Effector CD4-positive, alpha-beta T cell (primary cell): ENCODE measurements at regions not wholly inside any gene's neighbourhood (a gene's known extent, or its start where the extent isn't known, plus 50 kb on each side); places are given as distances from the start of the nearest gene placed in this dataset.
"Not testable (repeated sequence)": the region's sequence is repeated elsewhere in the genome, so short reads cannot be mapped to it uniquely, and the experiment has no call there.

Experiments used
- DNase-seq: peaks from one replicate; pipeline ENCODE4 v3.0.0-alpha.2; 2020

DNA sequence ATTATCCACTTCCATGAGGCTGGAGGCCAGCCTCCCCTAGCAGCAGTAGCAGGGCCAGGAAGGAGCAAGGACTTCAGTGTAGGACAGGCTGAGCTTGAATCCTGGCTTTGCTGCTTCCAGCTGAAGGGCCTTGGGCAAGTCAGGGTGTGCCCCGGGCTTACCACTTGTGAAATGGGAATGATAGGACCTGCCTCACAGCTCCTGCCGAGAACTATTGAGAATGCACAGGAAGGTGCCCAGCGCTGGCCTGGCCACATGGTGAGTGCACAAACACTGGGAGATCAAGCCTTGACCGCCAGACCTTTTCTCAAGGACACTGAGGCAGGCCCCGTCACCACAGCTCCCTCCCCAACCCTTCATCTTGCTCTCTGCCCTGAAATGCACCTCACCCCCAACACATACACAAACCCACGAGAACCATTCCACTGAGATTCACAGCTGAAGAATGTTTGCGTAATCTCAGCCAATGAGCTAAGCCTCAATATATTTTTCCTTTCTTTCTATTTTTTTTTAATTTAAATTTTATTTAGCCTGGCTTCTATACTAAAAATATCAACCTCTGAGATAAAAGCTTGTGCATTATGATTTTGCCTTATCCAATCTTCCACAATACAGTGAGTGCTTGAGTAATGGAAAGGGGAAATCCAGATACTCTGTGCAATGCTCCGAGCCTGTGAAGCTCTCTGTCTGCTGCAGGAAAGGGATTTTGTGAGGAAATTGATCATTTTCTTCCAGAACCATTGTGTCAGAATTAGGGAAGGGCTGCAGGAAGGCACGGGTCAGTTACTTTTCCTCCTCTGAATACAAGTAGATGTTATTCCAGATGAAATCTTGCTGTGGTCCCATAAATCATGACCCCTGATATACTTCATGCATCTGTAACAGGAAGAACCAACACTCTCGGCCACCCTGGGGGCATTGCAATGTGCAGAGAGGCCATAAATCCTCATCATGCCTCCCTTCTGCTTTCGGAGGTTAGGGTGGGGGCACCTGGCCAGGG, 193.9 kb downstream of the TLE3 start:
- DNase-seq: no peak

DNA sequence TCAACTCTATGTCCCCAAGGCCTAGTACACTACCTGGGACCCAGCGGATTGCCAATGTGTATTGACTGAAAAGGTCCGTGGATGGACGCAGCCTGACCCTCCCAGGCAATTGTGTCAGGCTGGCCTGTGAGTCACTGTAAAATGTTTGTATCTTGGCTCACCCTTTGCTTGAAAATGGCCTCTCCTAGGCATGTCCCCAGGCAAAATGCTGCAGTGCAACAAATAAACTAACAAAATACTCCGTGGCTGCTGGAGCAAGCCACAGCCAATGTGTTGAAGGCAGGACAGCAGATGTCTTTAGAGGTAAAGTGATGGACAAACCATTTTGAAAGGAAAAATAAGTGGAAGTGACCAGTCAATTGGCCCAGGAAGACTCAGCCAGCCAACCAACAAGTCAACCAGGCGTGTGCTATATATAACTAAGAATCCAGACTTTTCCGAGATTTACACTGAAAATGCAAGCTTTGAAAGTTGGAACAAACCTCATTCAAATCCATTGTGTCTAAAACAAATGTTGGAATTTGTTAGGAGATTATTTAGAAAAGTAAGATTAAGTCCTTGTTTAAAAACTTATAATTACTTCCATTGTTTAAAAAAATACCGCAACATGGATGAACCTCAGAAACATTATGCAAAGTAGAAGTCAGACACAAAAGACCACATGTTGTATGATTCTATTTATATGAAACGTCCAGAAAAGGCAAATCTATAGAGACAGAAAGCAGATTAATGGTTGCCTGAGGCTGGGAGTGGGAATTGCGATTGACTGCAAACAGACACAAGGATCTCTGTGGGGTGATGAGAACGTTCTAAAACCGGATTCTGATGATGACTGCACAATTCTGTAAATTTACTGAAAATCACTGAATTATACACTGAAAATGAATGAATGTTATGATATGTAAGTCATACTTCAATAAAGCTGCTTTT, 191.2 kb downstream of the TLE3 start:
- DNase-seq: no peak

DNA sequence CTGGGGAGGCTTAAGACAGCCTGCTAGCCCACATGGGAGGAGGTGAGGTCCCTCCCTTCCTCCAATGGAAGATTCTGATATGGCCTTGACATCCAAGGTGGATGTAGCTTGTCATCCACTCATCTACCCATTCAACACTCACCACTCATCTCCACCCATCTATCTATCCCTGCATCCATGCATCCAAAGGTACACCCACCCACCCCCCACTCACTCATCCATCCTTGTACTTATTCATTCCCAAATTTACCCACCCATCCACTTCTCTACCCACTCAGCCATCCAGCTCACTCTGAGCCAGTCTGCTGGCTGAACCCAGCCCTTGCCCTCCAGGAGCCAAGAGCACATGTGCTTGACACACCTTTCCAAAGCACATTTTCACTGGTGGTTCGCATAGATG, 189.7 kb downstream of the TLE3 start:
- no peak for DNase-seq

DNA sequence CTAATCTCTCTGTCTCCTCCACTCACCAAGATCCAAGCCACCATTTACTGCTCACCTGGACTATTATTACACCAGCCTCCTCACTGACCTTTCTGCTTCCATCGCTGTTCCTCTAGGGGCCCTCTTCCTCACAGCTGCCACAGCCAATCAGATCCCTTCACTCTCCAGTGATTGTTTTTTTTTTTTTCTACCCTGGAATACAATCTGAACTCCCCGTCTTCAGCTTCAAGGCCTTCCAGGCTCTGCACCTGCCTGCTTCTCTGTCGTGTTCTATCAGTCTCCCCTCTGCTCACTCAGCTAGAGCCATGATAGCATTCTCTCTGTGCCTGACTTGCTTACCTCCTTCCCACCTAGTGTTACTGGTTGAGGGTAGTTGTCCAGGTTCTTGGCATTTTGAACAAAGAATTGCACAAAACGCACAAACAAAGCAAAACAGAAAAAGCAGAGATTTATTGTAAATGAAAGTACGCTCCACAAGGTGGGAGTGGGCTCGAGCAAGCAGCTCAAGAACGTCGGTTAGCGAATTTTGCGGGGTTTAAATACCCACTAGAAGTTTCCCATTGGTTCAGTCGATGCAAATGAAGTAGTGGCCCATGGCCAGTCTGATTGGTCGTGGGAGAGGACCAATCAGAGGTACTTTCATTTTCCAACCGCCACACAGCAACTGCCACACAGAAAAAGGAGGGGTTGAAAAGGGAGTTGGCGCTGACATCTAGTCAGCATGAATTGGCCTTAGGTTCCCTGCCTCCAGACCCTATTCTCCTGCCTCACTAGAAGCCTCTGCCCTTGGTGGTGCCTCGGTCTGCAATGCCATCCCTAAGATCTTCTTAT, 188.9 kb downstream of the TLE3 start:
- no peak for DNase-seq

DNA sequence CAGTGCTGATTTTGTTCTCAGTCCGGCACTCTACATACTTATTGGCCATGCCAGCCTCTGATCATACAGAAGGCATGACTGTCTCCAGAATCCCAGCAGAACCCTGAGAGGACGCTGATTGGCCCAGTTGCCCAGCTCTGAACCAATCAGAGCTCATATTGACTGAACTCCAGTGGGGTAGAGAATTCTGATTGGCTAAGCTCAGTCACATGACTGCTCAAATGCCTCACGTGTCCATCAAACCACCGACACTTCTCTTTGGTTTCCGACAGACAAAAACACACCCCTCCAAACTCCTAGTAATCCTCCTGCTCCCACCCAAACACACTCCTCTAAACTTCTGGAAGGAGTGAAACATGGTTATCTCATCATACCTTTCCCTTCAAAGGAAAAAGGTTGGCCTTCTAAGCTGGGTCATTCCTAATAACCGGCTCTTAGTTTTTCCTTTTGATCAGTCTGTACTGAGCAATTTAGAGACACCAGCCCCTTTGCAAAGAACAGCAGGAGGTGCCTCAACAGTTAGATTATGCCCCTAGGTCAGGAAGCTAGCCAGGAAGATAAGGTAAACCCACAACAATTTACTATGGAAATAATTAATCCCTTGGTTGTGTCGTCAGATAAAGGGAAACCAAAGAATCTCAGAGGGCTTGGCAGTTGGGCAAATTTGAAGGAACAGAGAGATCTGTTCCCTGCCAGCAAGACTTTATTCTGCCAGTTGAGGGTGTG, 187.8 kb downstream of the TLE3 start:
- DNase-seq: no peak

DNA sequence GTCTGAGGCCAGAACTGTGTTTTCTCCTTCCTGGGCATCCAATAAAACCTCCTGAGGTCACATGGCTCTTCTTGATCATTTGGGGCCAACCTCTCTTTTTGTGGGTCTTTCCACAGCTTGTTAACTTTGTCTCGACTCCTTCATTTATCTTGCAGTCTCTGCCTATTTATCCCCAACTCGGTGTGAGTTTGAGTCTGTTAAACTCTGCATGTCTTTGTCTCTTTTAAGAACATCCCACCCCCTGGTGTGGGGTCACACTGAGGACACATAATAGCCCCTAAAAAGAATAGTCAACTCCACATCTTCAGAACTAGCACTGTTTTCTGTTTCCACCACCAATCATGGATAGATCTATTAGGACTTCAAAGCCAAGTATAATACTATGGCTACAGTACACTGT, 187.2 kb downstream of the TLE3 start:
- no peak for DNase-seq

DNA sequence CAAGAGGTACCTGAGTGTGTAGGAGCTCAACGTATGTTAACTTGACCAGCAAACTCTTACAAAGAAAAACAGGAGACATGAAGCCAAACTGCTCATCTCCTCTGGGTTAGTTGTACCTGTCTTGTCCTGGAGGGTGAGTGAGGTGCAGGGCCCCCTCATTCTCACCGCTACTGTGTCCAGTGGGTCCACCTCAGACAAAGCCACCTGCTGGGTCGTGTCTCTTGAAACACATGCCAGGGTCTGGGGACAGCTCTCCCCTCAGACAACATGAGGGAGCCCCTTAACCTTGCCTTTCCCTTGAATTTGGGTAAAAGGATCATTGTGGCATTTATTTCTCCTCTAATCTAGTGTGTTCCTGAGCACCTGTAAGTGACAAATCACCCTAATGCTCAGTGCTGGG, 185.6 kb downstream of the TLE3 start:
- no peak for DNase-seq

DNA sequence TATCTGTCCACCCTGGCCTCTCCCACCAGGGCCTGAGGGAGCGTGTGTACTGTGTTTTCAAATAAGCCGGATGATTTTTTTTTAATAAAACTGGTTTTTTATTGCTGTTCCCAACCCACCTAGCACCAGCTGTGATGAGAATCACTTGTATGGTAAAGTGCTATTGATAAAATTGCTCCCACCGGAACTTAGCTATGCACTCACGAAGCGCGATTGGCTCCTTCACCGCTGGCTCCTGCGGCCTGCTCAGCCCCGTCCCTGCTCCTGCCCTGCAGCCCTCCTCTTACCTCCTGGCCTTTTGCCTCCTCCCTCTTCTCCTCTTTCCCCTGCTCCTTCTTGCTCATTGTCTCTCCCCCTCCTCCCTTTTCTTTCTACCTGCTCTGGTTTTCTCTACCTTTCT, 183.7 kb downstream of the TLE3 start:
- no peak for DNase-seq

DNA sequence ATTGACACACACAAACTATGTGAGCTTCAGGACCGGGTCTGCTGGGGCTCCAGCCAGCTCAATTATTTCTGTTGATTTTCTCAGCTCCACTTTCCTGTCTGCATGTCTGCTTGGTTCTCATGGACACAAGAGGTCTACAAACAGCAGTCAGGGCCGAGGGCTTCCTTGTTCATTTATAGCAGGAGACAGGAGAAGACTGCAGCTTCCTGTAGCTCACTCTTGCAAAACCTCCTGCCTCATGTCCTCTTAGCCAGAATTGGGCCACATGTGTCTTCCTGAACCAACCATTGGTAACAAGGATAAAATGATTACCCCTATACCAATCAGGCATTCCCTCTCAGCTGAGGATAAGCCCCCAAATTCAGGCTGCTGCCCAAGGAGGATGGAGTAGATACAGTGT, 182.8 kb downstream of the TLE3 start:
- no peak for DNase-seq

DNA sequence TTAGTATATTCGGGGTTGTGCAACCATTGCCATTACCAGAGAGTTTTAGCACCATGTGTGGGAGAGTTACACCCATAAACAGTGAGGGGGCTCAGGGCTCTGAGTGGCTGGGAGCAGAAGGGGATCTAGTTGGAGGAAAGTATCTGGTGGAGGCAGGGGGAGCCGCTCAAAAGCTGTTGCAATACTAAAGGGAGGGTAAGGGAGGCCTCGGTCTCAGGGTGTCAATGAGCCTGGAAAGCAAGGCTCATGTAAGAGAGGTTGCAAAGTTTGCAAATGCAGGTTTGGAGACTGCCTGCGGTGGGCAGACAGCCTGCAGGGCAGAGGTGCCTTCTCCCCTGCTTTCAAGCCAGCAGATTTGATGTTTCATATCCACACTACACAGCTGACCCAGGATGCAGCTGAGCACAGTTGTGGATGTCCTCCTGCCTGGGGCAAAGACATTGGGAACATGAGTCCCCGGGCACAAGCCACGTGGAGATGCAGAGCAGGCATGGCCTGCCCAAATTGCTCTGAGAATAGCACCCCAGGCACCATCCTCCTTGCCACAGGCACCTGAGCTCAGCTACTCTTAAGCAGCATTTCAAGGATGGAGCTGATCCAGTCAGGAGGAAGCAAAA, 181.4 kb downstream of the TLE3 start:
- DNase-seq: no peak

DNA sequence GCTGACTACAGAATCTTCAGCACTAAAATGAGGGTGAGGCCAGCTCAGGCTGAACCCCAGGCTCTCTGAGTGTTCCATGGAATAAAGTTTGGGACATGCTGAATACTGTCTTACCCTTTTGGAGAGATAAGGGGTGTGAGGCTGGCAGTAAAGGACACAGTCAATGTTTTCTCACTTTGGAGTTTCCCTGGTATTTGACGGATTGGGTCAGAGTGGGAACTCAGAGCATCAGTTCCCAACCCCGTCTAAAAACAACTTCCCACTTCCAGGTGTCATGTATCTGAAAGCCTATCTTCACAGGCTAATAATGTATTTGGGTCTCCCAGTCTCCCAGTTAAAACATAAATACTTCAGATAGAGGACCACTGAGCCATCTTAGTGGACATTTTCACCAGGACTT, 180.7 kb downstream of the TLE3 start:
- no peak for DNase-seq

DNA sequence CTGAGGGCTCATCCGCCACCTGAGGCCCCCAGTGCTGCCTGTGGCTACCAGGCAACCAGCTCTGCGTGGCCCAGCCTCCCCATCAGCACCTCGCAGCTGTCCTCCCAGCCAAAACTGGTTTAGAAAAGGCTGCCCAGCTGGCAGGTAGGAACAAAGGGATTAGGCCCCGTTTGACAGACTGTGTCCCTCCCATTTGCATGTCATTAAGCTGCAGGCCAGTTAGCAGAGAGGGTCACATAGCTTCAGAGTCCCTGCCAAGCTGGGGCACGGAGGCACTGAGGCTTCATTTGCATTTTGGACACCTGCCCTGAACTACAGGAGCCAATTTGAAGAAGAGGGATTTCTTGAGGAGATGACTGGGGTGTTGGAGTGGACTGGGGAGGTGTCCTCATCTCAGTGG, 177.9 kb downstream of the TLE3 start:
- DNase-seq: no peak

DNA sequence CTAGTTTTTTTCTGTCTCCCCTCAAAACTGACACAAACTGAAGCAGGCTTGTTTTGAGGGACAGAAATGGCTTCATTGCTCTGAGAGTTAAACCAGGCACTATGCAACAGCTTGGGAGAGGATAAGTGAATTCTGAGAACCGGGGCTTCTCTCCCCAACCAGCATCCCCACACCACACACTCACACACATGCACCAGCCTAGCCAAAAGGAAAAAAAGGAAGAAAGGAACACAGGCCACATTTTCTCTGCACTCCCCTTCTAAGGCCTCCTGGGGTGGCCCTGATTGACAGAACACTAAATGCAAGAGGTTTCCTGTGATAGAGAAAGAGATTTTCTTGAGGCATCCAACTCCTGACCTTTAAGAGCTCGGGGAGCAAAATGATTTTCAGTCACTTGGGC, 177.5 kb downstream of the TLE3 start:
- no peak for DNase-seq

DNA sequence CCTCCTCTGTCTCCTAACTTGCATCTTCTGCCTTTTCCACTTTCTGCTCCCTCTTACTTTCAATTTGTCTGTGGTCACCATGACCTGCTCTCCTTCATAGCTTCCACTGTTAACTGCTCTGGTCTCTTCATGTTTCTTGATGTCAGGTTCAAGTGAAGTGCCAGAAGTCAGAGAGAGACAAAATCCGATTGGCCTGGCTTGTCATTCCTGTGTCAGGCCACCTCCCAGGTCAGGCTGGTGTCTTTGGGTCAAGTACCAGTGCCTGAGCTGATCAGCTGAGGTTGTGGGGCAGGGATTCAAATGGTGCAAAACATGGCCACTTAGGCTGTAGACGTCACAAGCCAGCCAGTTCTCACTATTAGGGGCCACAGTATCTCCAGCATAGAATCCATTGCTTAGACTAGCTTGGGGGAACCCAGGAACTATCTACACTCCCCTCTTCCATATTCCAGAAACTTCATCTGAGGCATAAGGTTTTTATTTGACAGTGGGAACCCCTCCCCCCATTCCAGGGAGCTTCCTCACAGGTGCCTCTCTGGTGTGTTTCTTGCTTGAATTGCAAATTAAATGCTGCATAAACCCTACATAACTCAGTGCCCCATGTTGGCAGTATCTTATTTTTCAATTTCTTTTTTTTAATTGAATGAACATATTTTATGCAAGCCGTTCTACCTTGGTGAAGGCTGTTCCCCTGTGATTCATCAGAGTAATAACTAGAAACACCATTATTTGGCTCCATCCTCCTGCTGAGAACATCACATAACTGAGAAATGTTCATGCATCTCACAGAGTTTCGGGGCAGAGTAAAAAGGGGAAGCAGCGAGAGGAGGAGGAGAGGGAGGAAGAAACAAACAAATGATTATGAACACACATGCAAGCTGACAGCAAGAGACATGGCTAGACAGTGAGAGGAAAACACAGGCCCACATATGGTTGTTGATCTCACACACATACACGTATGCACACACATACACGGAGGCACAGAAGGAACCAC, 175.8 kb downstream of the TLE3 start:
- no peak for DNase-seq

DNA sequence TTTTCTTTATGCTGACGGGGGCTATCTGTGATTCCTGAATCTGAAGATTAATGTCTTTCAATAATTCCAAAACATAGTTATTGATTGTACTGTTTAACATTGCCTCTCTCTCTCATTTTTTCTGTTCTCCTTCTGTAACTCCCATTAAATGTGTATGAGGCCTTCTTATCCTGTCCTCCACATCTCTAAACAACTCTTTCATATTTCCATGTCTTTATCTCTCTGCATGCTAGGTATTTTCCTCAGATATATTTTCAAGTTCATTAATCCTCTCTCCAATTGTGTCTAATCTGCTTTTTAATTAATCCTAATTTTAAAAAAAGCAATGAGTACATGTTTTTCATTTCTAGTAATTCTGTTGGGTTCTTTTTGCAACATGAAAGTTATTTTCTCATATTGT, 173.2 kb downstream of the TLE3 start:
- DNase-seq: no peak

DNA sequence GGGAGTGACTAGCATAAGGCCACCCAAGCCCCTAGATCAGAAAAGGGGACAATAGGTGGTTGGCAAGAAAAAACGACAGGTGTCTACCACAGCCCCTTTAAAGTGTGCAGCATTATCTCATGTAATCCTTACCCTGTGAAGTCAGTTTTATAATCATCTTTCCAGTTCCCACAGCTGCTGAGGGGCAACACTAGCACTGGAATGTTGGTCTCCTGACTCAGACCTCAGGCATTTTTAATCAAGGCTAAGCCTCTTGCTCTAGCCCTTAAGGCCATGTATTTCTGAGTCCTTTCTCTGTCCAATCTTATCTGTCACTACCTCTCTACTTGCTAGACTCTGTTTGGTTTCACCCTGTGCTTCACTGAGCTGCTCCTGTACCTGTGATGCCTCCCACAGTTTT, 171.7 kb downstream of the TLE3 start:
- DNase-seq: no peak

DNA sequence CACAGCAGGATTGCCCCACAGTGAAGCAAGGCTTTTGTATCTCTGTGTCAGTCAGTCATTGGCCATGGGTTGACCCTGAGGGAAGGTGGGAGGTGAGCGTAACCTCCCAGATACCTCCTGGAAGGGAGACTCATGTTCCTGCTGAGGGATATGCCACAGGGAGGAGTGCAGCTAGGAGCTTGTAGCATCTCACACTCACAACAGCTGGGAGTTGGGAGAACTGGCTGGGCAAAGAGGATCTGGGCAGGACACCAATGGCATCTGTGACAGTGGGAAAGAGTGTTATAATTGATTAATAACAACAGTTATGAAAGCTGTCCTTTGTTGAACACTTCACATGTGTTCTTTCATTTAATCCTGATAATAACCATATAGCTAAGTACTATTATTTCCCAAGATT, 171.0 kb downstream of the TLE3 start:
- no peak for DNase-seq

DNA sequence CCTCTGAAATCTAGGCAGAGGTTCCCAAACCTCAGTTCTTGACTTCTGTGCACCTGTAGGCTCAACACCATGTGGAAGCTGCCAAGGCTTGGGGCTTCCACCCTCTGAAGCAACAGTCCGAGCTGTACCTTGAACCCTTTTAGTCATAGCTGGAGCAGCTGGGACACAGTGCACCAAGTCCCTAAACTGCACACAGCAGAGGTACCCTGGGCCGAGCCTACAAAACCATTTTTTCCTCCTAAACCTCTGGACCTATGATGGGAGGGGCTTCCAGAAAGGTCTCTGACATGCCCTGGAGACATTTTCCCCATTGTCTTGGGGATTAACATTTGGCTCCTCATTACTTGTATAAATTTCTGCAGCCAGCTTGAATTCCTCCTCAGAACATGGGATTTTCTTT, 168.8 kb downstream of the TLE3 start:
- DNase-seq: not testable (repeated sequence)

DNA sequence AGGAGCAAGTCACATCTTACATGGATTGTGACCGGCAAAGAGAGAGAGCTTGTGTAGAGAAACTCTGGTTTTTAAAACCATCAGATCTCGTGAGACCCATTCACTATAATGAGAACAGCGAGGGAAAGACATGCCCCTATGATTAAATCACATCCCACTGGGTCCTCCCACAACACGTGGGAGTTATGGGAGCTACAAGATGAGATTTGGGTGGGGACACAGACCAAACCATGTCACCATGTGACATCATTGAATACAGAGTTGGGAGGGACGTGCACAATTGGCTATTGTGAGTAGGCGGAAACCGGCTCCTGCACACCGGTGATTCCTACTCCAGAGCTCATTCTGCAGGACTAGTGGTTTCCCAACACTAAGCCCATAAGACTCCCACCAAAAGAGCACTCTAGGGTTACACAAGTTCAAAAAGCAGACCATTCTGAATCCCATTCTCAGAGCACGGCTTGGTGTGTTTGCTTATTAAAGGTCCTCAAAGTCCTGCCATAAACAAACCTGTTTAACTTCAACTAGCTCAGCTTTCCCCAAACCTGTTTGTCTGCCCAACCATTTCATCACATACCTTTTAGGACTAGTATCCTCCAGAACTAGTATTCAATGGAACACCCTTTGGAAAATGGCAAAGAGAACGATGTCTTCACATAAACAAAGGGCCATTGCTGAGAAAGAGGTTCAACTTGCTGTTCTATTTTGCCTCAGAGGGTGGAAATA, 167.6 kb downstream of the TLE3 start:
- DNase-seq: no peak

DNA sequence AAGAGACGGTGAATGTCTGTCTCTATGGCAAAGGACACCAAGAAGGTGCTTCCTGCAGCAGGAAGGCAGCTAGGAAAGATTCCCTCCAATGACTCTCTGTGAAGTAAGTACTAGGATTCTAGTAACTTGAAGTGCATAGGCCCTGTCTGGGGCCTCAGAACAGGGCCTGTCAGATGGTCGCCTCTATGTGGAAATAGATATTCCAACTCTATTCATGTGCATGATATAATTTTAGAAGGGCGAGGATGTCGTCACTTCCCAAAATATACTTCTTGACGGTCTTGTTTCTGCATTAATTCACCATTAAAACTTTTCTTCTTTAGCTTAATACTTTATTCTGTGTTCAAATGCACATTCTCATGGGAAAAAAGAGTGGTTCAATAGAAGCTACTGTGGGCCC, 167.0 kb downstream of the TLE3 start:
- DNase-seq: no peak
